Endothelial cell of umbilical vein (primary cell): ENCODE measurements at regions not wholly inside any gene's neighbourhood (a gene's known extent, or its start where the extent isn't known, plus 50 kb on each side); places are given as distances from the start of the nearest gene placed in this dataset.

Source experiments
- EZH2 ChIP-seq: IDR thresholded peaks from 2 replicates; pipeline ENCODE4 v1.6.1; 2012; ENCODE audit warnings: borderline replicate concordance, low read depth, mild to moderate bottlenecking, moderate library complexity, low read length, inconsistent platforms; ENCODE audit not compliant: severe bottlenecking
- FOS ChIP-seq: IDR thresholded peaks from 2 replicates; pipeline ENCODE4 v1.6.1; 2011; ENCODE audit warnings: mild to moderate bottlenecking, low read length, moderate library complexity, borderline replicate concordance; ENCODE audit not compliant: insufficient read depth
- POLR2A ChIP-seq: IDR thresholded peaks from 2 replicates; pipeline ENCODE4 v1.6.1; 2012; ENCODE audit warnings: low read depth, mild to moderate bottlenecking, control low read depth, low read length
- POLR2AphosphoS5 ChIP-seq: IDR thresholded peaks from 2 replicates; pipeline ENCODE4 v1.6.1; 2012; ENCODE audit warnings: low read depth, mild to moderate bottlenecking, control low read depth, low read length, moderate library complexity; ENCODE audit not compliant: insufficient read depth
- TF ChIP-seq, protein P1 (sequence below), 2 donors: IDR thresholded peaks; 1 replicate in 1 of 2; 2 replicates in 1 of 2; pipeline ENCODE4 v1.5.1; 2011; ENCODE audit warnings: low read length in 2 of 2, mild to moderate bottlenecking in 2 of 2, moderate library complexity in 2 of 2, control low read depth in 1 of 2, inconsistent platforms in 1 of 2, low read depth in 1 of 2; ENCODE audit not compliant: insufficient read depth in 1 of 2; ENCODE audit errors: extremely low read depth in 1 of 2

DNA sequence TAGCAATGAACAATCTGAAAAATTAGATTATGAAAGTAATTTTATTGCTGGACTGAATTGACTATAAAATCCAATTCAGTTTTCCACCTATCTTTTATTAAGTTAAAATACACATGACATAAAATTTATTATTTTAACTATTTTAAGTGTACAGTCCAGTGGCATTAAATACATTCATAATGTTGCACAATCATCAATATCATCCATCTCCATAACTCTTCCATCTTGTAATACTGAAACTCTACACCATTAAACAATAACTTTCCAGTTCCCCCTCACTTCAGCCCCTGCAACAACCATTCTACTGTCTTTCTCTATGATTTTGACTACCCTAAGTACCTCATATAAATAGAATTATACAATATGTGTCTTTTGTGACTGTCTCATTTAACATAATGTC is 200.6 kb upstream of the ITGA1 start:
- TF ChIP-seq, protein P1, sequence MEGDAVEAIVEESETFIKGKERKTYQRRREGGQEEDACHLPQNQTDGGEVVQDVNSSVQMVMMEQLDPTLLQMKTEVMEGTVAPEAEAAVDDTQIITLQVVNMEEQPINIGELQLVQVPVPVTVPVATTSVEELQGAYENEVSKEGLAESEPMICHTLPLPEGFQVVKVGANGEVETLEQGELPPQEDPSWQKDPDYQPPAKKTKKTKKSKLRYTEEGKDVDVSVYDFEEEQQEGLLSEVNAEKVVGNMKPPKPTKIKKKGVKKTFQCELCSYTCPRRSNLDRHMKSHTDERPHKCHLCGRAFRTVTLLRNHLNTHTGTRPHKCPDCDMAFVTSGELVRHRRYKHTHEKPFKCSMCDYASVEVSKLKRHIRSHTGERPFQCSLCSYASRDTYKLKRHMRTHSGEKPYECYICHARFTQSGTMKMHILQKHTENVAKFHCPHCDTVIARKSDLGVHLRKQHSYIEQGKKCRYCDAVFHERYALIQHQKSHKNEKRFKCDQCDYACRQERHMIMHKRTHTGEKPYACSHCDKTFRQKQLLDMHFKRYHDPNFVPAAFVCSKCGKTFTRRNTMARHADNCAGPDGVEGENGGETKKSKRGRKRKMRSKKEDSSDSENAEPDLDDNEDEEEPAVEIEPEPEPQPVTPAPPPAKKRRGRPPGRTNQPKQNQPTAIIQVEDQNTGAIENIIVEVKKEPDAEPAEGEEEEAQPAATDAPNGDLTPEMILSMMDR (IDR thresholded peaks at IDR 0.05; ENCODE audit: extremely low read depth in 1 of 2, insufficient read depth in 1 of 2, low read depth in 1 of 2, low read length in 2 of 2), result no peak
- no peak for TF ChIP-seq EZH2
- TF ChIP-seq POLR2A, result no peak
- no peak for TF ChIP-seq POLR2AphosphoS5
- TF ChIP-seq FOS, result no peak
